Lower lobe of right lung (tissue), 2 donors: ENCODE measurements at regions not wholly inside any gene's neighbourhood (a gene's known extent, or its start where the extent isn't known, plus 50 kb on each side); places are given as distances from the start of the nearest gene placed in this dataset.

Experiments
- ATAC-seq, 2 donors: fragments of 200-7000 bp; cut with Tn5 transposase; one replicate each; pipeline ENCODE4 v1.9.1; 2020 to 2022; ENCODE audit warnings: mild to moderate bottlenecking in 2 of 2, moderate library complexity in 2 of 2
- DNase-seq: peaks from one replicate; pipeline ENCODE4 v3.0.0-alpha.2; 2020
- H3K27ac ChIP-seq: fragments of 200-600 bp; one replicate; pipeline ENCODE4 v1.8.0; 2022
- H3K27me3 ChIP-seq: fragments of 200-600 bp; one replicate; pipeline ENCODE4 v1.8.0; 2022; ENCODE audit warnings: low read depth
- H3K36me3 ChIP-seq: fragments of 200-600 bp; one replicate; pipeline ENCODE4 v1.8.0; 2022; ENCODE audit warnings: mild to moderate bottlenecking
- H3K4me1 ChIP-seq: fragments of 200-600 bp; one replicate; pipeline ENCODE4 v1.8.0; 2022
- H3K4me3 ChIP-seq: fragments of 200-600 bp; one replicate; pipeline ENCODE4 v1.8.0; 2022; ENCODE audit warnings: mild to moderate bottlenecking
- H3K9me3 ChIP-seq: fragments of 200-600 bp; one replicate; pipeline ENCODE4 v1.8.0; 2022
- intact Hi-C: fragments of 100-400 bp; cut with DNase I; formaldehyde crosslinking; loops from one replicate; pipeline ENCODE4 v1.11.0; 2022
- TF ChIP-seq, protein P1 (sequence below): fragments of 200-600 bp; IDR thresholded peaks from one replicate; pipeline ENCODE4 v1.8.0; 2022; ENCODE audit warnings: antibody characterized with exemption, mild to moderate bottlenecking
- donor health status: DM: no; HTN: yes; CAD: no; lungs with severe emphysema.

DNA sequence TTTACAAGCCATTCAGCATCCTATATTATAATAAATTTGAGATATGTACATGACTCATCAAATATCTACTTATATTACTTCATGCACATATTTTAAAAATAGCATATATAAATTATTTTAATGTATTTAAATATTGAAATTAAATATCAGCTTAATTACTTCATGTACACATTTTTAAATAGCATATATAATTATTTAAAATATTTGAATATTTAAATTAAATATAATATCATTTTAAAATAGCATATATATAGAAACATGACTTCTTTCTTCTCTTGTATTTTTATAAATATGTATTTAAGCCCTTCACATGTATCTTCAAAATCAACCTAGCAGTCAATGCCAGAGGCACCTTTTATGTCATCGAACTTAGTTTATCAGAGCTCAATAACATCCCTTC lies 298.8 kb upstream of the DSEL start:
- intact Hi-C loops, result no loop called here
- Histone ChIP-seq H3K36me3 (no peaks in the 10 kb centered on the region), H3K27ac (no peak overlapping the region), H3K27me3 (no peaks in the 10 kb centered on the region), H3K9me3 (no peaks in the 10 kb centered on the region), H3K4me3 (no peak overlapping the region), H3K4me1 (no peaks in the 10 kb centered on the region)
- DNase-seq, result no peak
- no peak for ATAC-seq
- TF ChIP-seq, protein P1, sequence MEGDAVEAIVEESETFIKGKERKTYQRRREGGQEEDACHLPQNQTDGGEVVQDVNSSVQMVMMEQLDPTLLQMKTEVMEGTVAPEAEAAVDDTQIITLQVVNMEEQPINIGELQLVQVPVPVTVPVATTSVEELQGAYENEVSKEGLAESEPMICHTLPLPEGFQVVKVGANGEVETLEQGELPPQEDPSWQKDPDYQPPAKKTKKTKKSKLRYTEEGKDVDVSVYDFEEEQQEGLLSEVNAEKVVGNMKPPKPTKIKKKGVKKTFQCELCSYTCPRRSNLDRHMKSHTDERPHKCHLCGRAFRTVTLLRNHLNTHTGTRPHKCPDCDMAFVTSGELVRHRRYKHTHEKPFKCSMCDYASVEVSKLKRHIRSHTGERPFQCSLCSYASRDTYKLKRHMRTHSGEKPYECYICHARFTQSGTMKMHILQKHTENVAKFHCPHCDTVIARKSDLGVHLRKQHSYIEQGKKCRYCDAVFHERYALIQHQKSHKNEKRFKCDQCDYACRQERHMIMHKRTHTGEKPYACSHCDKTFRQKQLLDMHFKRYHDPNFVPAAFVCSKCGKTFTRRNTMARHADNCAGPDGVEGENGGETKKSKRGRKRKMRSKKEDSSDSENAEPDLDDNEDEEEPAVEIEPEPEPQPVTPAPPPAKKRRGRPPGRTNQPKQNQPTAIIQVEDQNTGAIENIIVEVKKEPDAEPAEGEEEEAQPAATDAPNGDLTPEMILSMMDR, result no peak

GRCh38 chr18:67813380-67814028 lies 297.0 kb upstream of the DSEL start:
- Histone ChIP-seq H3K27me3 (no peaks in the 10 kb centered on the region), H3K36me3 (no peaks in the 10 kb centered on the region), H3K9me3 (no peaks in the 10 kb centered on the region), H3K4me3 (no peak overlapping the region), H3K27ac (no peak overlapping the region), H3K4me1 (no peaks in the 10 kb centered on the region)
- TF ChIP-seq, protein P1, result no peak
- intact Hi-C loops, result no loop called here
- no peak for ATAC-seq
- DNase-seq, result no peak

- no peaks in the 10 kb centered on the region for H3K4me1 ChIP-seq
- H3K36me3 ChIP-seq, result no peaks in the 10 kb centered on the region
- no peak overlapping the region for H3K27ac ChIP-seq
- no peaks in the 10 kb centered on the region for H3K9me3 ChIP-seq
- no peak overlapping the region for H3K4me3 ChIP-seq
- TF ChIP-seq, protein P1, result no peak
- DNase-seq (no peak), ATAC-seq (no peak)
- intact Hi-C loops, result no loop called here
- H3K27me3 ChIP-seq, result no peaks in the 10 kb centered on the region
These were observed 288.7 kb upstream of the DSEL start for GRCh38 chr18:67805261-67805660.

DNA sequence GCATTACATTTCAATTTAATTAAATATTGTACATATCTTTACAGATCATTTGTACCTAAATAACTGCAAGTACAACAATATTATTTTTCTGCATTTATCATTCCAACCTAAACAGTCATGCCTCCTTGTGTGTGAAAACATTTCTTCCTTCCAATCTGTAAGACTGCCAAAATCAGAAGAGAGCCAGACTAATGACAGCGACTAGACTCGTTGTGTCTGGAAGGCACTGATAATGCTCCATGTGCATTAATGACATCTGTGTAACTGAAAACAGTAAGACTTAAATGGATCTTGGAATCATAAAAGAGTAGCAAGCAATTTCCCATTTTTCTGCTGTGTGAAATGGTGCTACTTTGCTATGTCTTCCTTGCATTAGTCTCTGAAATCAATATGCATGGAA lies 278.0 kb upstream of the DSEL start:
- H3K27ac ChIP-seq, result no peak overlapping the region
- no peaks in the 10 kb centered on the region for H3K27me3 ChIP-seq
- ATAC-seq (no peak), DNase-seq (no peak)
- no peak overlapping the region for H3K4me3 ChIP-seq
- no peaks in the 10 kb centered on the region for H3K9me3 ChIP-seq
- TF ChIP-seq, protein P1, result no peak
- H3K4me1 ChIP-seq, result no peaks in the 10 kb centered on the region
- intact Hi-C loops, result no loop called here
- no peaks in the 10 kb centered on the region for H3K36me3 ChIP-seq

- TF ChIP-seq, protein P1, result no peak
- Histone ChIP-seq H3K4me1 (no peaks in the 10 kb centered on the region), H3K36me3 (no peaks in the 10 kb centered on the region), H3K9me3 (no peaks in the 10 kb centered on the region), H3K27me3 (no peaks in the 10 kb centered on the region), H3K4me3 (no peak overlapping the region), H3K27ac (no peak overlapping the region)
- intact Hi-C loops, result no loop called here
- no peak for DNase-seq
- ATAC-seq, result no peak
These were observed 274.0 kb upstream of the DSEL start for GRCh38 chr18:67790527-67790926.

GRCh38 chr18:67789165-67789545 lies 272.6 kb upstream of the DSEL start:
- no peaks in the 10 kb centered on the region for H3K36me3 ChIP-seq
- H3K4me1 ChIP-seq, result no peaks in the 10 kb centered on the region
- H3K4me3 ChIP-seq, result no peak overlapping the region
- no peaks in the 10 kb centered on the region for H3K27me3 ChIP-seq
- TF ChIP-seq, protein P1, result no peak
- ATAC-seq (no peak), DNase-seq (no peak)
- intact Hi-C loops, result no loop called here
- no peaks in the 10 kb centered on the region for H3K9me3 ChIP-seq
- H3K27ac ChIP-seq, result no peak overlapping the region
